ENCODE measurements at regions not wholly inside any gene's neighbourhood (a gene's known extent, or its start where the extent isn't known, plus 50 kb on each side); places are given as distances from the start of the nearest gene placed in this dataset.

- no peak for DNase-seq (ENCODE audit: low read depth)
- no peak for TF ChIP-seq CTCF (IDR thresholded peaks at IDR 0.05; ENCODE audit: insufficient read depth, low read length)
- H3K4me3 ChIP-seq (ENCODE audit: low read depth, low read length), result no peak overlapping the region
Observed at GRCh38 chr14:36430662-36431084, 89.4 kb downstream of the NKX2-1 start.

GRCh38 chr14:36430169-36430568 is 89.9 kb downstream of the NKX2-1 start:
- no peak overlapping the region for H3K4me3 ChIP-seq (ENCODE audit: low read depth, low read length)
- TF ChIP-seq CTCF (IDR thresholded peaks at IDR 0.05; ENCODE audit: insufficient read depth, low read length), result no peak
- DNase-seq (ENCODE audit: low read depth), result no peak

- DNase-seq (ENCODE audit: low read depth), result no peak
Observed at GRCh38 chr14:36429692-36430091, 90.3 kb downstream of the NKX2-1 start.

GRCh38 chr14:36428350-36428749 is 91.7 kb downstream of the NKX2-1 start:
- no peak for TF ChIP-seq CTCF (IDR thresholded peaks at IDR 0.05; ENCODE audit: insufficient read depth, low read length)
- H3K4me3 ChIP-seq (ENCODE audit: low read depth, low read length), result no peak overlapping the region
- no peak for DNase-seq (ENCODE audit: low read depth)

More at GRCh38 chr14:36429692-36430091, 90.3 kb downstream of the NKX2-1 start:
- H3K4me3 ChIP-seq (ENCODE audit: low read depth, low read length), result no peak overlapping the region
- TF ChIP-seq CTCF (IDR thresholded peaks at IDR 0.05; ENCODE audit: insufficient read depth, low read length), result no peak

GRCh38 chr14:36426836-36427235 is 93.2 kb downstream of the NKX2-1 start:
- TF ChIP-seq CTCF (IDR thresholded peaks at IDR 0.05; ENCODE audit: insufficient read depth, low read length), result no peak
- DNase-seq (ENCODE audit: low read depth), result no peak
- H3K4me3 ChIP-seq (ENCODE audit: low read depth, low read length), result no peak overlapping the region

GRCh38 chr14:36426113-36426512 is 93.9 kb downstream of the NKX2-1 start:
- no peak for TF ChIP-seq CTCF (IDR thresholded peaks at IDR 0.05; ENCODE audit: insufficient read depth, low read length)

GRCh38 chr14:36424478-36425102 is 95.4 kb downstream of the NKX2-1 start:
- TF ChIP-seq CTCF (IDR thresholded peaks at IDR 0.05; ENCODE audit: insufficient read depth, low read length), result no peak
- DNase-seq (ENCODE audit: low read depth), result no peak
- no peak overlapping the region for H3K4me3 ChIP-seq (ENCODE audit: low read depth, low read length)

More at GRCh38 chr14:36426113-36426512, 93.9 kb downstream of the NKX2-1 start:
- H3K4me3 ChIP-seq (ENCODE audit: low read depth, low read length), result no peak overlapping the region
- DNase-seq (ENCODE audit: low read depth), result no peak
